ENCODE measurements at regions not wholly inside any gene's neighbourhood (a gene's known extent, or its start where the extent isn't known, plus 50 kb on each side); places are given as distances from the start of the nearest gene placed in this dataset.

GRCh38 chr9:69955536-69956355, 87.9 kb upstream of the MAMDC2 start:
- DNase-seq = no peak

GRCh38 chr9:69961843-69962242, 81.8 kb upstream of the MAMDC2 start:
- DNase-seq = no peak

- no peak for DNase-seq
These were observed 79.8 kb upstream of the MAMDC2 start for GRCh38 chr9:69963803-69964202.

GRCh38 chr9:69964446-69964845, 79.2 kb upstream of the MAMDC2 start:
- DNase-seq = no peak

- no peak for DNase-seq
These were observed 78.1 kb upstream of the MAMDC2 start for GRCh38 chr9:69965416-69966145.

- DNase-seq = no peak
These were observed 76.3 kb upstream of the MAMDC2 start for GRCh38 chr9:69967344-69967743.

- DNase-seq = no peak
These were observed 73.6 kb upstream of the MAMDC2 start for GRCh38 chr9:69970001-69970533.

GRCh38 chr9:69971643-69972449, 71.8 kb upstream of the MAMDC2 start:
- peak; percentile 68 for DNase-seq

- no peak for DNase-seq
These were observed 68.0 kb upstream of the MAMDC2 start for GRCh38 chr9:69975681-69976080.

- no peak for DNase-seq
These were observed 67.5 kb upstream of the MAMDC2 start for GRCh38 chr9:69976152-69976551.

- DNase-seq = no peak
These were observed 63.6 kb upstream of the MAMDC2 start for GRCh38 chr9:69980041-69980440.

GRCh38 chr9:69980591-69980990, 63.1 kb upstream of the MAMDC2 start:
- no peak for DNase-seq

GRCh38 chr9:69981686-69982445, 61.8 kb upstream of the MAMDC2 start:
- DNase-seq = no peak

- DNase-seq = no peak
These were observed 58.8 kb upstream of the MAMDC2 start for GRCh38 chr9:69984831-69985230.

GRCh38 chr9:69985971-69986370, 57.7 kb upstream of the MAMDC2 start:
- DNase-seq = no peak

- DNase-seq = no peak
These were observed 56.7 kb upstream of the MAMDC2 start for GRCh38 chr9:69986970-69987369.

- no peak for DNase-seq
These were observed 56.2 kb upstream of the MAMDC2 start for GRCh38 chr9:69987457-69987856.

GRCh38 chr9:69993110-69993509, 50.5 kb upstream of the MAMDC2 start:
- DNase-seq = no peak

All from activated CD8-positive, alpha-beta memory T cell treated with anti-CD3 and anti-CD28 coated beads, Interleukin-2, amount 50 U/mL, for 48 hours (primary cell).